MM.1S (cell line): ENCODE measurements at regions not wholly inside any gene's neighbourhood (a gene's known extent, or its start where the extent isn't known, plus 50 kb on each side); places are given as distances from the start of the nearest gene placed in this dataset.

Source experiments
- DNase-seq: peaks from one replicate; pipeline ENCODE4 v3.0.0-alpha.2; 2015
- H2AFZ ChIP-seq: fragments of 300-600 bp; sonication (generic); 2 replicates; pipeline ENCODE4 v1.6.0; 2016; ENCODE audit warnings: antibody characterized with exemption, low read length
- H3F3A ChIP-seq: fragments of 300-600 bp; sonication (generic); 2 replicates; pipeline ENCODE4 v1.6.1; 2016; ENCODE audit warnings: mild to moderate bottlenecking, antibody characterized with exemption, low read length, moderate library complexity, mixed read lengths; ENCODE audit not compliant: insufficient read depth
- H3K27ac ChIP-seq: fragments of 300-600 bp; sonication (generic); 2 replicates; pipeline ENCODE4 v1.5.1; 2016; ENCODE audit warnings: mild to moderate bottlenecking, low read length
- H3K27me3 ChIP-seq: fragments of 300-600 bp; sonication (generic); replicated peaks from 2 replicates; pipeline ENCODE4 v1.6.0; 2016; ENCODE audit warnings: low read length; ENCODE audit not compliant: insufficient read depth
- H3K36me3 ChIP-seq: fragments of 300-600 bp; sonication (generic); replicated peaks from 2 replicates; pipeline ENCODE4 v1.6.1; 2016; ENCODE audit warnings: mild to moderate bottlenecking, low read length, mixed read lengths; ENCODE audit not compliant: insufficient read depth
- H3K4me1 ChIP-seq: fragments of 300-600 bp; sonication (generic); 2 replicates; pipeline ENCODE4 v1.6.1; 2016; ENCODE audit warnings: low read length, mixed read lengths
- H3K4me2 ChIP-seq: fragments of 300-600 bp; sonication (generic); 2 replicates; pipeline ENCODE4 v1.6.0; 2016; ENCODE audit warnings: low read depth, low read length
- H3K4me3 ChIP-seq: fragments of 300-600 bp; sonication (generic); 2 replicates; pipeline ENCODE4 v1.5.1; 2016; ENCODE audit warnings: low read length, mixed read lengths
- H3K79me2 ChIP-seq: fragments of 300-600 bp; sonication (generic); 2 replicates; pipeline ENCODE4 v1.6.1; 2016; ENCODE audit warnings: mixed run types, low read length, mixed read lengths
- H3K9ac ChIP-seq: fragments of 300-600 bp; sonication (generic); 2 replicates; pipeline ENCODE4 v1.6.1; 2016; ENCODE audit warnings: low read length, mixed read lengths
- H3K9me2 ChIP-seq: fragments of 300-600 bp; sonication (generic); replicated peaks from 2 replicates; pipeline ENCODE4 v1.6.1; 2016; ENCODE audit warnings: mild to moderate bottlenecking, low read length, mixed read lengths; ENCODE audit not compliant: insufficient read depth
- H3K9me3 ChIP-seq: fragments of 300-600 bp; sonication (generic); replicated peaks from 2 replicates; pipeline ENCODE4 v1.6.1; 2016; ENCODE audit warnings: mild to moderate bottlenecking, low read length, mixed read lengths; ENCODE audit not compliant: insufficient read depth
- H4K20me1 ChIP-seq: fragments of 300-600 bp; sonication (generic); 2 replicates; pipeline ENCODE4 v1.6.1; 2016; ENCODE audit warnings: mild to moderate bottlenecking, low read length, moderate library complexity, mixed read lengths; ENCODE audit not compliant: insufficient read depth
- EZH2 ChIP-seq: fragments of 300-600 bp; sonication (generic); optimal IDR thresholded peaks from 2 replicates; pipeline ENCODE3; 2017; ENCODE audit warnings: low read depth, mild to moderate bottlenecking, antibody characterized with exemption, low read length, mixed read lengths
- EZH2phosphoT487 ChIP-seq: fragments of 300-600 bp; sonication (generic); IDR thresholded peaks from 2 replicates; pipeline ENCODE4 v1.6.1; 2018; ENCODE audit warnings: antibody characterized with exemption, low read length
- TF ChIP-seq, protein P1 (sequence below): fragments of 300-600 bp; sonication (generic); IDR thresholded peaks from 2 replicates; pipeline ENCODE4 v1.5.1; 2016; ENCODE audit warnings: antibody characterized with exemption, low read length, mixed read lengths

DNA sequence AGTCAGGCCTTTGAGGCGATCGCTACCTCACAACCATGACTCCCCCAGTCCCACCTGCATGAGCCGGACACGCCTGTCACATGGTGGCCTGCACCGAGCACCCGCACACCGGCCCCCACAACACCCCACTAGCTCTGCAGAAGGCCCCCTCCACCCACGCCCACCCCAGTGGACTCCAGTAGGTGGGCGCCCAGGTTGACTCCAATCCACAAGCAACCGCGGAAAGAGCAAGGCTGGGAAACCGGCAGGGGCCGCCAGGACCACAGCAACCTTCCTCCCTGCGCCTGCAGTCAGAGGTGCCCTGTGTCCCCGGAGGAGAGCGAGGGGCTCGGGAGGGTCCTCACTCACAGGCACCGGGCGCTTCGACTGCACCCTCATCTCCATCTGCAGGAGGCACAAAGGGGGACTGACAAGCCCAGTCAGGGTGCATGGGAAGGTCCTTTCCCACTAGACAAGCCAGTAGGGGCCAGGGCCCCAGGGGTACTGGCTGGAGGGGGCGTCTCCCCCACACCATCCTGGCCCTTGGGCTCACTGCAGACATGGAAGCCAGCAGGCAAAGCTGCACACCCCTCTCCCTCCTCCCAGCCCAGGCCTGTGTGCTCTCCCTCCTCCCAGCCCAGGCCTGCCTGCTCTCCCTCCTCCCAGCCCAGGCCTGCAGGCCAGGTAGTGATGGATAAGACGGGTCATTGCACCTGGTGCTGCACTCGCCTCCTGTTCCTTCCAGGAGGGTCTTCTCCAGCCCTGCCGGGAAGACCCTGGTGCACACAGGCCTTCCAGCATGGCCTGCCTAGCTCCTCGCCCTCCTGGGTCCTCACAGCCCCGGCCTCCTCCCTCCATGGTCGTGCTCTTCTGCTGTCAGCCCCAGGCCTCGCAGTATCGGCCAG is 137.2 kb downstream of the DLL1 start:
- H3K9me3 ChIP-seq, result no peaks in the 10 kb centered on the region
- no peak overlapping the region for H3K4me2 ChIP-seq
- no peaks in the 10 kb centered on the region for H4K20me1 ChIP-seq
- H3K36me3 ChIP-seq, result no peaks in the 10 kb centered on the region
- DNase-seq, result no peak
- no peaks in the 10 kb centered on the region for H3K79me2 ChIP-seq
- no peaks in the 10 kb centered on the region for H3K4me1 ChIP-seq
- no peak overlapping the region for H2AFZ ChIP-seq
- no peaks in the 10 kb centered on the region for H3K27me3 ChIP-seq
- no peak overlapping the region for H3K4me3 ChIP-seq
- H3K9ac ChIP-seq, result no peak overlapping the region
- TF ChIP-seq, protein P1, sequence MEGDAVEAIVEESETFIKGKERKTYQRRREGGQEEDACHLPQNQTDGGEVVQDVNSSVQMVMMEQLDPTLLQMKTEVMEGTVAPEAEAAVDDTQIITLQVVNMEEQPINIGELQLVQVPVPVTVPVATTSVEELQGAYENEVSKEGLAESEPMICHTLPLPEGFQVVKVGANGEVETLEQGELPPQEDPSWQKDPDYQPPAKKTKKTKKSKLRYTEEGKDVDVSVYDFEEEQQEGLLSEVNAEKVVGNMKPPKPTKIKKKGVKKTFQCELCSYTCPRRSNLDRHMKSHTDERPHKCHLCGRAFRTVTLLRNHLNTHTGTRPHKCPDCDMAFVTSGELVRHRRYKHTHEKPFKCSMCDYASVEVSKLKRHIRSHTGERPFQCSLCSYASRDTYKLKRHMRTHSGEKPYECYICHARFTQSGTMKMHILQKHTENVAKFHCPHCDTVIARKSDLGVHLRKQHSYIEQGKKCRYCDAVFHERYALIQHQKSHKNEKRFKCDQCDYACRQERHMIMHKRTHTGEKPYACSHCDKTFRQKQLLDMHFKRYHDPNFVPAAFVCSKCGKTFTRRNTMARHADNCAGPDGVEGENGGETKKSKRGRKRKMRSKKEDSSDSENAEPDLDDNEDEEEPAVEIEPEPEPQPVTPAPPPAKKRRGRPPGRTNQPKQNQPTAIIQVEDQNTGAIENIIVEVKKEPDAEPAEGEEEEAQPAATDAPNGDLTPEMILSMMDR, result no peak
- no peak for TF ChIP-seq EZH2phosphoT487
- TF ChIP-seq EZH2, result no peak
- H3F3A ChIP-seq, result no peaks in the 10 kb centered on the region
- H3K9me2 ChIP-seq, result no peaks in the 10 kb centered on the region
- no peak overlapping the region for H3K27ac ChIP-seq

DNA sequence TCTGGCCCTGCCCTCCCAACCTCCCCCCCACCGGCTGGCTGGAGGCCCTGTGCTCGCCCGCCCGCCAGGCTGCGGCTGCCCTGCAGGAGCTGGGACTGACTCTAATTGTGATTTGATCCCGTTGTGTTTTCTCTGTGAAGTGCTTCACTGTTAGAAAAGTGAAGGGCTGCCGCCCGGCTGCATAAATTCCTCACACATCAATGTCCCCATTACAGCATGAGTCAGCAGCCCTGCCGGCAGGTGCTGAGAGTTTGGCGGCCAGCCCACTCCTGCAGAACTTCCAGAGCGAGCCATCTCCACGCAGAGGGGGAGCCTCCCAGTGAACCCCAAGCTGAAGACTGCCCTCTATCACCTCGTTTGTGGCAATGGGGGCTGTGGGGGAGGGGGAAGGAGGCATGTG is 137.9 kb downstream of the DLL1 start:
- Histone ChIP-seq H2AFZ (no peak overlapping the region), H3K4me1 (no peaks in the 10 kb centered on the region)

DNA sequence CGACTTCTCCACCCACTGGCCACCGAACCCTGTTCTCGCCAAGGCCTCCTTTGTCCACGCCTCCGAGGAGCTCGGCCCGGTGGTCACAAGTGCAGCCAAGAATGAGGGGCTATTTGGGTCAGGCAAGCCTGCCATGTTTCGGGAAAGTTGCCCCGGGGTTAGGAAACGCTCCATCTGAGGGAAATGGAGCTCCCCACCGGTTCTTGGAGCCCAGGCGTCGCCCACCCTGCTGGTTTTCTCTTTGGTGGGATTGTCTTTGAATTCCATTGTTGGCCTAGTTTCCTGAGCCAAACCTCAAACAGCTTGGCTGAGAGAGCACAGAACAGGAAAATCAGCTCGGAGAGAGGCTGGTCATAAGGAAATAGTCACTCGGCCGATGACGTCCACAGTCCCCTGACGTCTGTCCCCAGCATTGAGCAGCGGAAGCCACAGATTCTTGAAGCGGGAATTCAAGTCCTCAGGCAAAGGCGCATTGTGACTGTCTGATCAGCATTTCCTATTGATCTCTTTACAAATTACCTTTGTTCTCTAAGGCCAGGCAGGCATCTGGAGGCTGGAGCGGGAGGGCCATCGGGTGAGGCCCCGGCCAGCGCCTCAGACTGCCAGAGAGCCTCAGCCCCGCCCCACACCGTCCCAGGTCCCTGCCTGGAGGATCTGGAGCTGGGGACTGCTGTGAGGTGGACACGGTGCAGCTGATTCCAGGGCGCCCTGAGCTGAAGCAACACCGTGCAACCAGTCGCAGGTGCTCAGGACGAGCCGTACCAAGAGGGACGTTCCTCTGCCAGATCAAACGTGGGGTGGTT is 138.6 kb downstream of the DLL1 start:
- Histone ChIP-seq H3F3A (no peaks in the 10 kb centered on the region), H3K4me3 (no peak overlapping the region), H3K4me2 (no peak overlapping the region), H3K9ac (no peak overlapping the region), H3K27ac (no peak overlapping the region), H3K27me3 (no peaks in the 10 kb centered on the region; the same call in 1 of the 2 replicates), H3K79me2 (no peaks in the 10 kb centered on the region), H3K4me1 (no peaks in the 10 kb centered on the region), H2AFZ (no peak overlapping the region), H3K9me3 (no peaks in the 10 kb centered on the region), H4K20me1 (no peaks in the 10 kb centered on the region), H3K9me2 (no peaks in the 10 kb centered on the region), H3K36me3 (no peaks in the 10 kb centered on the region)
- DNase-seq, result no peak
- TF ChIP-seq, protein P1, result no peak
- TF ChIP-seq EZH2, result no peak
- TF ChIP-seq EZH2phosphoT487, result no peak

More for the DNA sequence above, 137.9 kb downstream of the DLL1 start:
- H3K27ac ChIP-seq, result no peak overlapping the region
- H4K20me1 ChIP-seq, result no peaks in the 10 kb centered on the region
- DNase-seq, result no peak
- TF ChIP-seq EZH2phosphoT487, result no peak
- no peak for TF ChIP-seq EZH2
- TF ChIP-seq, protein P1, result no peak
- H3K36me3 ChIP-seq, result no peaks in the 10 kb centered on the region
- no peaks in the 10 kb centered on the region for H3K9me2 ChIP-seq
- H3K9me3 ChIP-seq, result no peaks in the 10 kb centered on the region
- H3F3A ChIP-seq, result no peaks in the 10 kb centered on the region
- H3K27me3 ChIP-seq, result no peaks in the 10 kb centered on the region
- no peak overlapping the region for H3K4me2 ChIP-seq
- no peak overlapping the region for H3K9ac ChIP-seq
- H3K4me3 ChIP-seq, result no peak overlapping the region
- no peaks in the 10 kb centered on the region for H3K79me2 ChIP-seq
